Fibroblast of villous mesenchyme (primary cell): ENCODE measurements at regions not wholly inside any gene's neighbourhood (a gene's known extent, or its start where the extent isn't known, plus 50 kb on each side); places are given as distances from the start of the nearest gene placed in this dataset.

Source experiments
- DNase-seq: peaks from one replicate; pipeline ENCODE4 v3.0.0-alpha.2; 2010; ENCODE audit warnings: low read depth
- H3K4me3 ChIP-seq: 2 replicates; pipeline ENCODE4 v1.5.1; 2011; ENCODE audit warnings: low read depth, mild to moderate bottlenecking, low read length
- CTCF ChIP-seq: IDR thresholded peaks from 2 replicates; pipeline ENCODE4 v1.5.1; 2012; ENCODE audit warnings: low read depth, mild to moderate bottlenecking, low read length; ENCODE audit not compliant: insufficient read depth

GRCh38 chr4:19728773-19729172 lies 522.9 kb upstream of the SLIT2 start:
- no peak overlapping the region for H3K4me3 ChIP-seq
- no peak for TF ChIP-seq CTCF
- DNase-seq: no peak

DNA sequence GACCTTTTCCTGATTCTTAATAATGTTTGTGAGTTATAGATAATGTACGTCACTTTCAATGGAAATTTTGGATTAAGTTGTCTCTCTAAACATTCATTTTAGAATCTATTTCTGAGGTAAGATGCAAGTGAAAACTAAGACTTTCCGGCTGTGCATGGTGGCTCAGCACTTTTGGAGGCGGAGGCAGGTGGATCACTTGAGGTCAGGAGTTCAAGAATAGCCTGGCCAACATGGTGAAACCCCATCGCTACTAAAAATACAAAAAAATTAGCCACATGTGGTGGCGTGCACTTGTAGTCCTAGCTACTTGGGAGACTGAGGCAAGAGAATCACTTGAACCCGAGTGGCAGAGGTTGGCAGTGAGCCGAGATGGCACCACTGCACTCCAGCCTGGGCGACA lies 524.6 kb upstream of the SLIT2 start:
- no peak overlapping the region for H3K4me3 ChIP-seq
- DNase-seq: no peak
- no peak for TF ChIP-seq CTCF

- no peak for TF ChIP-seq CTCF
- DNase-seq: no peak
- no peak overlapping the region for H3K4me3 ChIP-seq
Observed at GRCh38 chr4:19725130-19725529, 526.6 kb upstream of the SLIT2 start.

- no peak for TF ChIP-seq CTCF
- H3K4me3 ChIP-seq: no peak overlapping the region
- no peak for DNase-seq
Observed at GRCh38 chr4:19722404-19722803, 529.3 kb upstream of the SLIT2 start.

DNA sequence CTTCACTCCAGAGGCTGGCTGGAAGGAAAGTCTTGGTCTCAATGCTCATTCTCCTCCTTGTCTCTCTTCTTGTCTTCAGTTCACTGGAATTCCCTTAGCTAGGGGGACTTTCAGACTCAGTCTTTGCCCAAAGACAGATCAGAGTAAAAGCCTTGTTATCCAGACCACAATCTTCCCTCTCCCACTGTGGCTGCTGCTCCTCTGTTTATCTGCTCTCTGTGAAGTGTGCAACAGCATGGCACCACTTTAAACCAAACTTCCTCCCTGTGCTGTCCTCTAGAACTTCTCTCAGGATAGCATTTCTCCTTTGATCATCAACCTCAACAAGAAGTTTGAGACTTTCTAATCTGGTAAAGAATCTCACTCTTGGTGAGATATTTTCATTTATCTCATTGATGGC lies 530.1 kb upstream of the SLIT2 start:
- no peak for DNase-seq
- no peak for TF ChIP-seq CTCF
- no peak overlapping the region for H3K4me3 ChIP-seq

- no peak for TF ChIP-seq CTCF
- no peak overlapping the region for H3K4me3 ChIP-seq
- no peak for DNase-seq
Observed at GRCh38 chr4:19720610-19721009, 531.1 kb upstream of the SLIT2 start.

DNA sequence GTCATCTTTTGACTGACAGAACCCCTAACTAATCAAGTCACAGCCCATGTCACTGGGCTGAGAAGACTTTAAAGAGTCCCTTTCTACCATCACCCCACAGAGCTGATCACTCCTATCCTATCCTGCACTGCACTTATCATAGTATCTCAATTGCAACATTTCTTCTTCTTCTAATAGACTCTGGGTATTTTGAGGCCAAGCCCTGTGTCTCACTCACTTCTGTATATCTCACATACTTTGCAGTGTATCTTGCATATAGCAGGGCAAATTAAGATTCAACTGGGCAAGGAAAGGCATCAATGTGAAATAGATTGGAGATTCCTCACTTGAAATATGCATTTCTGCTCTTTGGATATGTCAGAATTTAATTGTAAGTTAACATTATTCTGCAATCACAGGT lies 531.5 kb upstream of the SLIT2 start:
- no peak for TF ChIP-seq CTCF
- no peak overlapping the region for H3K4me3 ChIP-seq
- DNase-seq: no peak
